ENCODE measurements at regions not wholly inside any gene's neighbourhood (a gene's known extent, or its start where the extent isn't known, plus 50 kb on each side); places are given as distances from the start of the nearest gene placed in this dataset.
"Not testable (repeated sequence)": the region's sequence is repeated elsewhere in the genome, so short reads cannot be mapped to it uniquely, and the experiment has no call there.

- Histone ChIP-seq H3K4me3 (no peak overlapping the region), H3K9me3 (no peaks in the 10 kb centered on the region), H3K4me1 (peaks cover 0 to 5% (median 0%) of the 10 kb centered on the region in 4 donors), H3K27ac (no peak overlapping the region), H3K36me3 (no peaks in the 10 kb centered on the region), H3K27me3 (no peaks in the 10 kb centered on the region)
- TF ChIP-seq POLR2A (IDR thresholded peaks at IDR 0.05): no peak
- TF ChIP-seq, protein P1, sequence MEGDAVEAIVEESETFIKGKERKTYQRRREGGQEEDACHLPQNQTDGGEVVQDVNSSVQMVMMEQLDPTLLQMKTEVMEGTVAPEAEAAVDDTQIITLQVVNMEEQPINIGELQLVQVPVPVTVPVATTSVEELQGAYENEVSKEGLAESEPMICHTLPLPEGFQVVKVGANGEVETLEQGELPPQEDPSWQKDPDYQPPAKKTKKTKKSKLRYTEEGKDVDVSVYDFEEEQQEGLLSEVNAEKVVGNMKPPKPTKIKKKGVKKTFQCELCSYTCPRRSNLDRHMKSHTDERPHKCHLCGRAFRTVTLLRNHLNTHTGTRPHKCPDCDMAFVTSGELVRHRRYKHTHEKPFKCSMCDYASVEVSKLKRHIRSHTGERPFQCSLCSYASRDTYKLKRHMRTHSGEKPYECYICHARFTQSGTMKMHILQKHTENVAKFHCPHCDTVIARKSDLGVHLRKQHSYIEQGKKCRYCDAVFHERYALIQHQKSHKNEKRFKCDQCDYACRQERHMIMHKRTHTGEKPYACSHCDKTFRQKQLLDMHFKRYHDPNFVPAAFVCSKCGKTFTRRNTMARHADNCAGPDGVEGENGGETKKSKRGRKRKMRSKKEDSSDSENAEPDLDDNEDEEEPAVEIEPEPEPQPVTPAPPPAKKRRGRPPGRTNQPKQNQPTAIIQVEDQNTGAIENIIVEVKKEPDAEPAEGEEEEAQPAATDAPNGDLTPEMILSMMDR (IDR thresholded peaks at IDR 0.05): no peak
- no peak for DNase-seq
Observed at GRCh38 chr6:139960671-139961070, 586.2 kb upstream of the CITED2 start.

DNA sequence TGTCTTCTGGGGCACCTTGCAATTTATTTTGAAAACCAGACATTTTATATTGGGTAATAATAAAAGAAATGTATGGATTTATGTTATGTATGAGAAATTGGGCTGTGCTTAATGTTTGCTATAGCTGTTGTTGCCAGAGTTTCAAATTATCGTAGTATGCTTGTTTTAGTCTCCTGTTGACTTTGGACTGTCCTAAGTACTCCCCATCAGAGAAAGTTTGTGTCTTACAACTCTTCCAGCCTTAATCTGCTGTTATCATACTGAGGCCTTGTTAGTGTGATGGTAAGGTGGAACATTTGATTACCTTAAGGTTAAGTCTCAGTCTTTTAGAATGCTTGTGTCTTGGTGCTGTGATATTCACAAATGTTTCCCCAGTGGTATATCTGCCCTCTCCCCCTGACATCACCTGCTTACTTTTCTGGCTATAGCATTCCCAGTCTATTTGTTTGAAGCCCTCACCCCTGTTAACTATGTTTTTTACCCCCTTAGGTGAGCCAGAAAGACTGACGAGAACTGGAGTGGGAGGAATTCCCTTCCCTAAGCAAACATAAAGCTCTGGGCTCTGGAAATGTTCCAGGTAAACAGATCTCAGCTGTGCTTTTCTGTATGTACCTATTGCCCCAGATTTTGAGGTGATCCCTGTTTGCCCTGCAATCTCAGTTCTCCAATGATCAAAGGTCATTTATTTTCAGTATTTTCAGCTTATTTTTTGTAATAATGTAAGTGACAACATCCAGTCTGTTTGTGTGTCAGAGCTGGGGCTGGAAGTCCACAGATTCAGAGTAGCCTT, 581.1 kb upstream of the CITED2 start:
- no peaks in the 10 kb centered on the region for H3K36me3 ChIP-seq
- H3K4me1 ChIP-seq: no peaks in the 10 kb centered on the region
- TF ChIP-seq, protein P1 (IDR thresholded peaks at IDR 0.05): no peak
- no peak for TF ChIP-seq POLR2A (IDR thresholded peaks at IDR 0.05)

DNA sequence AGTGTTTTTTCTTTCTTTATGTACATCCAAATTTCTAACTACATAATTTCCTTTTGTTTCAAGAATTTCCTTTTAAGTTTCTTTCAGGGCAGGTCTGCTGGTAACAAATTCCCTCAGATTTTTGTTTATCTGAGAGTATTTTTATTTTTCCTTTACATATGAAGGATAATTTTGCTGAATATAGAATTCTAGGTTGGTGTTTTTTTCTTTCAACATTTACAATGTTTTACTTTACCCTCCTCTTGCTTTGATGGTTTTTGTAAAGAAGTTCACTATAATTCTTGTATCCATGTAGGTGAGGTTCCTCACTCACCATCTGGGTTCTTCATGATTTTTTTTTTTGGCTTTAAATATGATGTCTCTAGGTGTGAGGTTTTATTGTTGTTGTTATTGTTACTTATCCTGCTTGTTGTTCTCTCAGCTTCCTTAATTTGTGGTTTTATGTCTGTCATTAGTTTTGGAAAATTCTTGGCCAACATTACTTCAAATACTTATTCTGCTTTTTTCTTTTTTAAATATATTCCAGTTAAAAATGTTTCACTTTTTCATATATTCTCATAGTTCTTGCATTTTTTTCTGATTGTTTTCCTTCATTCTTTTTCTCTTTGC, 580.1 kb upstream of the CITED2 start:
- DNase-seq: no peak
- Histone ChIP-seq H3K9me3 (no peaks in the 10 kb centered on the region), H3K4me1 (no peaks in the 10 kb centered on the region), H3K27me3 (no peaks in the 10 kb centered on the region), H3K36me3 (no peaks in the 10 kb centered on the region), H3K27ac (no peak overlapping the region), H3K4me3 (no peak overlapping the region)
- no peak for TF ChIP-seq POLR2A (IDR thresholded peaks at IDR 0.05)
- TF ChIP-seq, protein P1 (IDR thresholded peaks at IDR 0.05): no peak

More for the DNA sequence above, 581.1 kb upstream of the CITED2 start:
- Histone ChIP-seq H3K4me3 (no peak overlapping the region), H3K9me3 (no peaks in the 10 kb centered on the region), H3K27ac (no peak overlapping the region), H3K27me3 (no peaks in the 10 kb centered on the region)
- DNase-seq: no peak

DNA sequence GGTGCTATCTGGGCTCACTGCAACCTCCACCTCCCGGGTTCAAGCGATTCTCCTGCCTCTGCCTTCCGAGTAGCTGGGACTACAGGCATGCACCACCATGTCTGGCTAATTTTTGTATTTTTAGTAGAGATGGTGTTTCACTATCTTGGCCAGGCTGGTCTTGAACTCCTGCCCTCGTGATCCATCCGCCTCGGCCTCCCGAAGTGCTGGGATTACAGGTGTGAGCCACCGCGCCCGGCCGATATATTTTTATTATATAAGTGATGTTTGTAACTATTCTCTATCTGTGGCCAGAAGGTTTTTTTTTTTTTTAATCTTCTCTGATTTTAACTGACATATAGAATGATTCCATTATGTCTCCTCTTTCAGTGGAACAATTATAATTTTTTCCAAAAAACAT, 579.3 kb upstream of the CITED2 start:
- not testable (repeated sequence) for H3K27me3 ChIP-seq, H3K4me1 ChIP-seq, H3K27ac ChIP-seq, H3K9me3 ChIP-seq, DNase-seq, H3K36me3 ChIP-seq, H3K4me3 ChIP-seq

DNA sequence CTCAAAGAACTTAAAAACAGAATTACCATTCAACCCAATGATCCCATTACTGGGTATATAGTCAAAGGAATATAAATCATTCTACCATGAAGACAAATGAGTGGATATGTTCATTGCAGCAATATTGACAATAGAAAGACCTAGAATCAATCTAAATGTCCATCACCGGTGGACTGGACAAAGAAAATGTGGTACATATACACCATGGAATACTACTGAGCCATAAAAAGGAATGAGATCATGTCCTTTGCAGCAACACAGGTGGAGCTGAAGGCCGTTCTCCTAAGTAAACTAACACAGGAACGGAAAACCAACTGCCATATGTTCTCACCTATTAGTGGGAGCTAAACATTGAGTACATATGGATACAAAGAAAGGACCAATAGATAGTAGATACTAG, 576.7 kb upstream of the CITED2 start:
- no peak for DNase-seq
- Histone ChIP-seq H3K4me1 (no peaks in the 10 kb centered on the region), H3K36me3 (no peaks in the 10 kb centered on the region), H3K27ac (no peak overlapping the region), H3K9me3 (no peaks in the 10 kb centered on the region), H3K27me3 (no peaks in the 10 kb centered on the region), H3K4me3 (no peak overlapping the region)
- TF ChIP-seq, protein P1 (IDR thresholded peaks at IDR 0.05): no peak
- TF ChIP-seq POLR2A (IDR thresholded peaks at IDR 0.05): no peak

- Histone ChIP-seq H3K27ac (no peak overlapping the region), H3K36me3 (no peaks in the 10 kb centered on the region), H3K4me1 (no peaks in the 10 kb centered on the region), H3K27me3 (no peaks in the 10 kb centered on the region), H3K4me3 (no peak overlapping the region), H3K9me3 (no peaks in the 10 kb centered on the region)
- DNase-seq: no peak
- TF ChIP-seq POLR2A (IDR thresholded peaks at IDR 0.05): no peak
- TF ChIP-seq, protein P1 (IDR thresholded peaks at IDR 0.05): no peak
Observed at GRCh38 chr6:139944976-139945375, 570.5 kb upstream of the CITED2 start.

Data from Peyer's patch (tissue), 4 donors.